ENCODE measurements at regions not wholly inside any gene's neighbourhood (a gene's known extent, or its start where the extent isn't known, plus 50 kb on each side); places are given as distances from the start of the nearest gene placed in this dataset.

- no peak for TF ChIP-seq CTCF (IDR thresholded peaks at IDR 0.05)
- TF ChIP-seq POLR2A (IDR thresholded peaks at IDR 0.05), result no peak
Observed at GRCh38 chr3:18774319-18775088, 349.4 kb upstream of the SATB1 start.

Measured in adrenal gland (tissue), 5 donors.